T follicular helper cell (primary cell): ENCODE measurements at regions not wholly inside any gene's neighbourhood (a gene's known extent, or its start where the extent isn't known, plus 50 kb on each side); places are given as distances from the start of the nearest gene placed in this dataset.
"Not testable (repeated sequence)": the region's sequence is repeated elsewhere in the genome, so short reads cannot be mapped to it uniquely, and the experiment has no call there.

Source experiments
- DNase-seq: peaks from one replicate; pipeline ENCODE4 v3.0.0-alpha.2; 2020; ENCODE audit warnings: low read depth

DNA sequence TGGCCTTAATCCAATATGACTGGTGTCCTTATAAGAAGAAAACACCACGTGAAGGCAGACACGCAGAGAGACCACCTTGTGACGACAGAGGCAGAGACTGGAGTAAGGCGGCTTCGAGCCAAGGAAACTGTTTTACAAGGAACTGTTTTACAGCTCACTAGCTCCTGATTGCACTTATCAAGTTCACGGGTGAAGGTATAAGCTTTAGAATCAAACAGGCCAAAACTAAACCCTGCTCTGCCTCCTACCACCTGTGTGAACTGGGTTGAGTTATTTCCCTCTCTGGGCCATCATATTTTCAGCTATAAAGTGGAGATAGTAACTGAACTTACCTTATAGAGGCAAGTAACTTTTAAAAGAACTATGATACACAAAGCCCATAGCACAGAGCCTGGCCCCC is 166.9 kb upstream of the NFIA start:
- DNase-seq = no peak

DNA sequence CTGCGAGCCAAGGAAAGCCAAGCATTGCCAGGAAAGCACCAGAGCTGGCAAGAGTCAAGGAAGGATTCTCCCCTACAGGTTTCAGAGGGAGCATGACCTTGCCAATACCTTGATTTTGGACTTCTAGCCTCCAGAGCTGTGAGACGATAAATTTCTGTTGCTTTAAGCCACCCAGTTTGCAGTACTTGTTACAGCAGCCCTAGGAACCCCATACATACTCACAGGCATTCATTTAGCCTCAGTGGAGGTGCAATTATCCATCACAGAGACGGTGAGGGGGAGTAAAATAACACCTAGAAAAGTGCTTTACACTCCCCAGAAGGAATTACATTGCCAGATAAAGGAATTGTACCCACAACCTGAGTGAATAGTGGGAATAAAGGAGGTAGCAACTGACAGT is 167.4 kb upstream of the NFIA start:
- no peak for DNase-seq

DNA sequence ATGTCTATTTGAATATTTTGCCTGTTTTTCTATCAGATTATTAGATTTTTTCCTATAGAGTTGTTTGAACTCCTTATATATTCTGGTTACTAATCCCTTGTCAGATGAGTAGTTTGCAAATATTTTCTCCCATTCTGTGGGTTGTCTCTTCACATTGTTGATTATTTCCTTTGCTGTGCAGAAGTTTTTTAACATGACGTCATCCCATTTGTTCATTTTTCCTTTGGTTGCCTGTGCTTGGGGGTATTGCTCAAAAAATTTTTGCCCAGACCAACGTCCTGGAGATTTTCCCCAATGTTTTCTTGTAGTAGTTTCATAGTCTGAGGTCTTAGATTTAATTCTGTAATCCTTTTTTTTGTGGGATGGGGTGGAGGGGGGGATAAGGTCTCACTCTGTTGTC is 168.7 kb upstream of the NFIA start:
- DNase-seq = not testable (repeated sequence)

DNA sequence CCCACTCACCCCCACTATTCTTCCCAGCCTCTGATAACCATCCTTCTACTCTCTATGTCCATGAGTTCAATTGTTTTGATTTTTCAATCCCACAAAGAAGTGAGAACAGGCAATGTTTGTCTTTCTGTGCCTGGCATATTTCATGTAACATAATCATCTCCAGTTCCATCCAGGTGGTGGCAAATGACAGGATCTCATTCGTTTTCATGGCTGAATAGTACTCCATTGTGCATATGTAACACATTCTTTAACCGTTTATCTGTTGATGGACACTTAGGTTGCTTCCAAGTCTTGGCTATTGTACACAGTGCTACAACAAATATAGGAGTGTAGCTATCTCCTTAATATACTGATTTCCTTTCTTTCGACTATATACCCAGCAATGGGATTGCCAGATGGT is 169.3 kb upstream of the NFIA start:
- DNase-seq = no peak

DNA sequence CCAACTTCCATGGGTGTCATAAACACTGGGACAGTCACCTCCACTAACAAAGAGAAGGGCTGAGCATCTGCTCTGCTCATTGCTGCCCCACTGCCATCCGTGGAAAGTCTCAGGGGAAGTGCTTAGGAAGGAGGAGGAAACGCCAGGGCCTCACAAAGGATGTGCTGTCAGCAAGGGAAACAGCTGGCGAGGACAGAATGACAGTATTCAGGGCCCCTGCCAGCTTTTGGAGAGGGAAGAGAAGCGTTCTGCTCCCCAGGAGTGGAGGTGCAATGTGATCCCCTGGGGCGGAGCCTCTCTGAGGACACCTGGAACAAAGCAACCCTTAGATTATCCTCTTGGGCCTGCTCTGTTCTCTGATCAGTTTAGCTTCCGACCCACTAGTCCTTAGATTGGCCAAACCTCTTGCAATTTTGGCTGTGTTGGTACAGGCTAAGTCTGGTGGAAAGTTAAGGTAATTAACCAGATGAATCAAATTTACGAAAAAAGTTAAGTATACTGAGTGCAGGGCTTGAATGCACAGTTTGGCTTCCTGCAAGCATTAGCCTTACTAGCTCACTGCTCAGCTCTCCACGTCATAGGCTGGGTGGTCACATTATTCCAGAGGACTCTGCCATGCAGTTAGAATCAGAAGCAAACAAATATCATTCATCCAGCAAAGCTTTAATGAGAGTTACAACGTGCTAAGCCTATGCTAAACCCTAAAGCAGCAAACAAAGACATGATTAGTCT is 170.2 kb upstream of the NFIA start:
- DNase-seq = no peak

DNA sequence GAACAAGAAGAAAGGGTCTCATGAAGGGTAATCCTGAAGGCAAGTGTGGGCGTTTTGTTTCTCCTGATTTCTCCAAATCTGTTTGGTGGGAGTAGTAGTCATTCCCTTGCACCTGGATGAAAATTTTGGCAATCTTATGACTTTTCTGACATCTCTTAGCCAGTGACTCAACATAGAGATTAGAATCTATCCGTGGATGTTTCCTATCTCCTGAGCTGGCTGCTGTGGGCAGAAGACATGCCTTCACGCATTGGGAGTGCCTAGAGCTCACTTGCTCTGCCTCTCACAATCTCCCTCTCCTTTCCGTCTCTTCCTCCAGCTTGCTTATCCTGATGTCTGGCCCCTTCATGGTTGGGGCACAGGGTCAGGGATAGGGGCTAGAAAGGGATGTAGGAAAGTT is 174.2 kb upstream of the NFIA start:
- DNase-seq = no peak

DNA sequence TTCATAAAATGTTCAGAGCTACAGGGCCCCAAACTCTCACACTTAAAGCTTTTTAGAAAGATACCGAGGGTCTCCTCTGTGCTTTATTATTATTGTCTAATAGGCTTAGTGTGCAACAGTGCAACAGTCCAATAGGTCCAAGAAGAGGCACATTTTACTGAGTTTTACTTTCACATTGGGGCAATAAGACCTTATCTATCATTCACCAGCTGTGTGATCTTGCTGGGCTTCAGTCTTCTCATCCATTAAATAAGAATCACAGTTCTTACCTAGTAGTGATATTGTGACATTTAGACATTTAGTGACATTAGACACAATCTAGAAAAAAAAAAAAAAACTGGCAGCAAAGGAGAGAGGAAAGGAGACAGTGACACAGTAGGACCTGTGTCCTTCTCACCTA is 175.8 kb upstream of the NFIA start:
- DNase-seq = no peak

DNA sequence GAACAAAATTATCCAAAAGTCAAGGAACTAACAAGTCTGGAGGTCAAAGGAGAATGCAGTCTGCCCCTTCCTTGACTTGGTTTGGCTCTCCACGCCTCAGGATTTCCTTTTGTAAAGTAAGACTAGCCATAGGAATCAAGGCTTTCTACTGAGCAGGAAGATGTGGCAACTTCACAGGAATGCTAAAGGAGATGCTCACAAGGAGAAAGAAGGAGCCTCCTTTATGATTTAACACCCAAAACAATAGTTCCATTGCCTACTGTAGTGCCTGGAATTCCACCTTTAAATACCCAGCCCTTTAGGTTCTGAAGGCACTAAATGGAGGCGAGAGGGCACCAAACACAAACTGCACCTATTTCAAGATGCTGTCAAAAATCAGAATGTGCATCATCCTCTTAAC is 176.3 kb upstream of the NFIA start:
- no peak for DNase-seq

DNA sequence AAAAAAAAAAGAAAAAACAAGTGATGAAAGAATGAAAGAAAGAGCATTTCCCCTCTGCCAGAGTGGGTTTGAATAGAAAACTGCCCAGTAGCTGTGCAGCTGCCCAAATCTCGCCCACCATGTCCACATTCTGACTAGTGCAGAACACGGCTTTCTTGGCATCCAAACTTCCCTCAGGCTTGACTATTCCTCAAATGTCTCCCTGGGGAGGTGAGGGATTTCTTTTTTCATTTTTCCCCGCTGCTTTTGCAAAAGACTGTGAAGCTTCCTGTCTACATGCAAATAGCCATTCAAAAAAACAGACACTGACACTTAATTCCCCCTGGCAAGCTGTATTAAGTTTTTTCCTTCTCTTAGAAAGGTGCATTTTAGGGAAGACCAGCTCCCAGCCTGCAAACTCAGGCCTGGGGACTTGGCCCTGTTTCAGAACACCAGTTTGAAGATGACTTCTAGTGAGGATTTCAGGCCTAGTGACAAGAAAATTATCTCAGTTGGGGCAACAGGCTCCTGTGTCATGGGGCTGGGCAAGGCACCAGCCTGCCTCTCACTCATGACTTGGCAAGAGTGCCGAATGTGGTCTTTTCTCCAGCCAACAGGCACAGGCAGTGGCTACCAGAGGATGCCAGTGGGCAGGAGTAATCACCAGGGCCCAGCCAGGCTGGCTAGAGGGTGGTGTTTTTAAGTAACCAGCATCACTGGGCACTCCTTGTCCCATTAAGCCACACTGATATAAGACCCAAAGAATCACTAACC is 178.1 kb upstream of the NFIA start:
- no peak for DNase-seq

DNA sequence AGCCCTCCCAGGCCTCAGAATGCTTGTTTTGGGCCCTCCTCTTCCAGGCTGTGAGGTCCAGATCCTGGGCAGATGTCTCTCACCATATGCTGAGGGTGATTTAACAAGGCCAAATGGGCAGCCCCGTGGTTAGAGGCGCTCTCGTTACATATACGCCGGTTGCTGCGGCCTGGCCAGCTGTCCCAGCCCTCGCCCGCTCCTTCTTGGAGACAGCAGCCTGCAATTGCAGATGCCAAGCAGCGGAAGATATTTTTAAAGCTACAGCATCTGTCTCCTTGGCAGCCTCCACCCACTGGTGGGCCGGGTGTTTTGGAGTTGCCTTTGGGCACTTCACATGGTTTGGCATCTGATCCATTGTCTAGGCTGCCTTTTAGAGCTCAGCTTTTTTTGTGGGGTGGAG is 178.8 kb upstream of the NFIA start:
- DNase-seq = no peak

DNA sequence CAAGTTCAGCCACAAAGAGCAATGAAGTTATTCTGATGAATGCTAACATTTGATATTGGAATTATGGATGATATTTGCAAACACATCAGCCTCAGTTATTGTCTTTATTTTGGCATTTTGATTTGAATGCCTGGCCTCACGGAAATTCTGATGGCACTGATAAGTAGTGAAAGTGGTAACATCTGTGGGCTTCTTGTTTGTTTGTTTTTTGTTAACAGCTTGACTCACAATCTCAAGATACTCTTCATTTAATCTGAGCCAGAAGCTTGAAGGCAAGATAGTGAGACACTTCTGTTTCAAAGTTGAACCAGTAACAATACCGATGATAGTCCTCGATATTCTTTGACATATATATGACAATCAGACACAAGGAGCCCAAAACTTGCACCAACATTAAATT is 182.9 kb upstream of the NFIA start:
- DNase-seq = no peak

DNA sequence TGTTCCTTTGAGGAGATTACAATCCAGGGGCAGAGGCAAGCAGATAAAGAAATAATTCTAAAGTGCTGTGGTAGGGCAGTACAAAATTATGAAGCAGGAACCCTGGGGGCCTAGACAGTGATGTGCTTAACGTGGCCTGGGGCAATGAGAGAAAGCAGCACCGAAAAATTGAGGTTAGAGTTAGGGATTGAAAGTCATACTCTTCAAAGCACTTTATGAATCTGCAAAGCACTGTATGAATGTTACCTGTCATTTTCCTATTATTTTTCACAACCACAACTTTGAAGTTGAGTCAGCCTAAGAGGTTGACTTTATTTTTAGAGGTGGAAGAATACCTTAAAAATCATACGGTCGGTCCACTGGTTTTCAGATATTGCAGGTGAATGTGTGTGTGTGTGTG is 183.4 kb upstream of the NFIA start:
- no peak for DNase-seq

DNA sequence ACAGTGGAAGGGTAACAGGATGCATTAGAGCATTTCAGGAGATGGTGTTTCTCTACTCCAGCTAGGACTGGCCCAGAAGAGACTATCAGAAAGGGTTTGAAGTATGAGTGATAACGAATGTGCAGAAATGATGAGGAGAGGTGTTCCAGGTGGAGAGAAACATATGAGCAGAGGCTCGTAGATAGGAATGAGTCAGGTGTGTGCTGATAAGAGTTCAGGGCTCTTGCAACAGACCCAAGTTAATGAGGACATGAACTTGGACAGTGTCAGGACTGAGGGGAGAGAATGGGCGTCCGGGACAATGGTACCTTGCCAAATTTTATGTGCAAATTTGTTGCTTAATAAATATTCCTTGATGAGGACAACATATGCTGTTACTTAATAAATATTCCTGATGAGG is 183.9 kb upstream of the NFIA start:
- DNase-seq = no peak

DNA sequence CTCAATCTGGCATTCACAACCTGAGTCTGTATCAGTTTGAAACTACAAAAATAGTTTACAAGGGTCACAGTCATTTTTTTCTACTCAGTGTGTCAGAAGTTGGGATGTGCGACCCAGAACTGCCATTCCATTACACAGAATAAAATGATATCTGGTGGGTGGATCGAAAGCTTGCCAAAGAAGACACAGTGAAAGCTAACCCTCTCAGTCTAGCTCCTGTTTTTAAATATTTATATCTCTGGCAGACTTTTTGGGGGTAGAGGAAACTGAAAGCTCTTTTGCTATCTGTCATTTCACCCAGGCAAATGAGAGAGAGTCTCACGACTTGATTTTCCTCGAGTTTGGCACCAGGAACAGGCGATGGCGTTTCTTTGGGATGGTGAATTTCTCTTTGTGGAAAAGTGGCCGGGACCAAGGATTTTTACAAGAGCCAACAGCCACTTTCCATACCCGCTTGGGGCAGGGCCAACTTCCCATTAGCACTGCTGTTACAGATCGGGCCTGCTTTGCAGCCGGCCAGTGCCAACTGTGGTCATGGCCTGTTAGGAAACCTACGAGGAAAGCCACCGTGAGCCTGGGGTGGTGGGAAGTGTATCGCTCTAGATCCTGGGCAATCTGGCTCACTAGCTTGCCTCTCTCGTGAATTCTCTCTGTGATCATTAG is 185.5 kb upstream of the NFIA start:
- DNase-seq = no peak

DNA sequence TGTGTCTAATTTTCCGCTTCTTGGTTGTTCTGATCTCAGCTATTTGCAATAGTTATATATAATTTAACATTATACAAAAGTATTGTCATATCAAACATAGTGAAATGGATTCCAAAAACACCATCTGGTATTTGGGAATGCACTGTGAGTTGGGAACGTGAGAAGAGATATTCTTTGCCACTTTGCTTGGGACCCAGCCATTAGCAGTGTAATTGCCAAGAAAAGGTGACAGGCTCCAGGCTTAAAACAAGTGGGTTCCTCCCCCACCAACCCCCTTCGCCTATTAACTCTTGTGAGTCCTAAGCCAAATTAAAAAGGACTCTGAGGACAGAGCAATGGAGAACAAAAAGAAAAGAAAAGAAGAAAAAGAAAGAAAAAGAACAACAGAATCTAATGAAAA is 186.7 kb upstream of the NFIA start:
- DNase-seq = no peak

DNA sequence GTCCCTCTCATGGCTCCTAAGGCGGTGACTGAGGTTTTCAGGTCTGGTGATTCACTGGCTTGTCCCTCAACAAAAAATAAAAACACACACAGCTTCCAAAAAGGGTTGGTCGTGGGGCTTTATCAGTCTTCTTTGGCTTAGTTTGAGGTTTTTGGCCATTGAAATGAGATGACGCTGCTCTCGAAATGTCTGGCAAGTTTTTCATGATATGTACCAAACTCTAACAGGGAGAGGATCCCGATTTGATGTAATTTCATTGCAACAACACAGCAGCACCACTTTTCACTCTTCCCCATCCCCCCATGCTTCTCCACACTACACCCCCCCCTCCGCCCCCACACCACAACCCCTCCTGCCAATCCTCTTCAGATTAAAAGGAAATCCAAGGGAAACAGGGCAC is 187.1 kb upstream of the NFIA start:
- DNase-seq = no peak

DNA sequence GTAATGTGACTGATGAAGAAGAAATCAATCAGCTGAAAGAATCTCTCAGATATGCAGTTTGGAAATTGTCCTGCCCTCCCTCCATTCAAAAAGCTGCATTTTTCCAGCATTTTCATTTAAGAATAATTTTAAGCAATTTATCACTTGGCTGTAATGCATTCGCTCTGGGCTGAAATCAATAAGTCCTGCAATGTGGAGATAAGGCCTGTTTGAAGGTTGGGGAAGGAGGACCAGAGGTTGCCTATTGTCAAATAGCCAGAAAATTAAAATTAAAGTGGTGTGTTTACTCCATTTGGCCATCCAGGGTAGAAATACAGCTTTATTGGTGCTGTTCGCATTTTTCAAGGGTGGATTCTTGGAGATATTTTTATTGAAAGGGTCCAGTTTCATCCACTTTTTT is 187.6 kb upstream of the NFIA start:
- no peak for DNase-seq

DNA sequence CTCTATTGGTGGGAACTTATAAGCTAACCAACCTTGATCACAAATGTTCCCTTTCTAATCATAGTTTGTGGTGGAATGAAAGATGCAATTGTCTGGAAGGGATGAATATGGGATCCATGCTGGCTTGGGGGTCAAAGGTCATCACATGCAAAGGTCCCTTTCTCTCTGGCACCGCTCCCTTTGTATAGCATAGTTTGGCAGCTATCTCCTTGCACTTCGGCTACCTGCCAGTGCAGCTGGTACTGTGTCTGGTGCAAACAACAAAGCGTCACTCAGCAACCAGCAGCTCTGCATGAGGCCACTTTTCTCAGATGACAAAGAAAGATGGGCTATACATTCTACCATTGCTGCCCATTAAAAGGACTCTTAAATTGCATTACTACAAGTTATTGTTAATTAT is 188.2 kb upstream of the NFIA start:
- no peak for DNase-seq

DNA sequence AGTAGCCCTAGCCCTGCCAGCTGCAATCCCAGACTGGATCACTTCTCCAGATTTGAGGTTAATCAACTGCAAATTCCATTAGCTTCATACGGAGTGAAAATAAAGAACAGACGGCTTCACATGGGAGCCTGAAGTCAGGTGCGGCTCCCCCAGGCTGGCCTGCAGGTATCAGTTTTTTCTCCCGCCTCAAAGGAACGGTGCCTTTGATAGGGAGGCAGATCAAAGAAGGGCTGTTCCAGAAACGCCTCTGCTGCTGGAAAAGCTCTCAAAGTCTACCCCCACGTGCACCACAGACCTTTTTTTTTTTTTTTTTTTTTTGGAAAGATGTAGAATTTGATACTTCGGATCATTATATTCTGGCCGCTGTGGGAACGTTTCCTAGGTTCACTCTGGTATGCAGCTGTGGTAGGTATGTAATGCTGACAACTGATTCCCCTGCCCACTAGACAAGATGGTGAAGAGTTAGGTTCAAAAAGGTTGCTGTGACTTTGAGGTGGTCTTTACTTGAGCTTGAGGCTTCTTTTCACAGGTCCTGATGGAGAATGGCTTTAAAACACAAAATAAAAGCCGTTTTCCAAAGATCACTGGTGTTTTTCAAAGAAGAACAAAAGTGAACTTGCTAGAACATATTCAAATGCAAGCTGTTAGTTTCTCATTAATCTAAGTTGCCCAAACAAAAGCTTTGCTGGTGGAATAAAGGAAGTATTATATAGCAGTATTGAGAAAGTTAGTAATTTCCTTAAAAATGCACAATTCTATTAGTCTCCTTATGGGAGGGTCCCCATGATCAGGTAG is 189.0 kb upstream of the NFIA start:
- no peak for DNase-seq

DNA sequence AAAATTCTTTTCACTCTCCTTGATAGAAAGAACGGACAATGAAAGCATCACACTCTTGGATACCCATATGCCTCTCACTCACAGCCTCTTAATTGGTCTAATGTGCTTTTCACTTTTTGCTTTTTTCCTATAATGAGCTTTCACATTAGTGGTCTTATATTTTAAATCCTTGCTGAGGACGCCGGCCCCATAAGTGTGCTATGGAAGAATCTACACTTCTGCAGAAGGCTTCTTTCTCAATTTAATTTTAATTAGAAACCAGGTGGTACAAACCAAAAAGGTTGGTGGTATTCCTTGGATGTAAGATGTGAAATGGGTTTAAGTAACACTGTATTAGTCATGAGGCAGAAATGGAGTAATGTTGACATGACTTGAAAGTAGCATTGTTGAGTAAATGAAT is 190.6 kb upstream of the NFIA start:
- no peak for DNase-seq

DNA sequence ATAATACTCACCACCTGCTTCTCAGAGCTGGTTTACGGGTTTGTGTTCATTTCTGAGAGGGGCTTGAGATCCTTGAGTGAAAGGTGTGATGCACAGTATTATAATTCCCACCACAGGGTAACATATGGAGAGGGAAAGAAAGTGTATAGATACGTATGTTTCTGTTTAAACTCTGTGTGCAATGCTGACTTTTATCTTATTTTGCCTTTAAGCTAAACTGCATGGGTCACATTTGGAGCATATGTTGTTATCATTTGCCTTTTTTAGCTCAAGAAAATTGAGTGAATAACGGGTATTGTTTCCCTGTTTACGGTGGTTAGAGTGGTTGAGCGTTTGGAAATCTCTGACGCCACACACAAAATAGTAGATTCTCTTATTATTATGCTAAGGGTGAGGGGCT is 191.1 kb upstream of the NFIA start:
- no peak for DNase-seq

DNA sequence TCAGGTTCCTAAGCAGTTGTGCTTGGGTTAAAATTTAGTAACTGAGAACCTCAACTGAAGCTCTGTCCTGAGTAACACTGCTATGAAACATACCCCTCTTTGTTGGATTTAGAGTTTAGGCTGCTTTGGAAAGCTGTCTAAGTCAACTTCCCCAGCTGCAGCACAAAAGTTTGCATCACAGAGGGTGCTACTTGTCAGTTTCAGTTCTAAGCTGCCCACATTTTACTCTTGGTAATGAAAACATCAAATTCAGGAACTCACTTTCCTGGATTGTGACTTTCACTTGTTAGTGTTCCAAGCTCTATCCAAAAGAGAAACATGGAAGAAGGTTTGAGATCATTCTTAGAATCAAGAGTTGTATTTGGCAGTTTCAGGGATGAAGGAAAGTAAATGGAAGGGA is 191.7 kb upstream of the NFIA start:
- DNase-seq = no peak

DNA sequence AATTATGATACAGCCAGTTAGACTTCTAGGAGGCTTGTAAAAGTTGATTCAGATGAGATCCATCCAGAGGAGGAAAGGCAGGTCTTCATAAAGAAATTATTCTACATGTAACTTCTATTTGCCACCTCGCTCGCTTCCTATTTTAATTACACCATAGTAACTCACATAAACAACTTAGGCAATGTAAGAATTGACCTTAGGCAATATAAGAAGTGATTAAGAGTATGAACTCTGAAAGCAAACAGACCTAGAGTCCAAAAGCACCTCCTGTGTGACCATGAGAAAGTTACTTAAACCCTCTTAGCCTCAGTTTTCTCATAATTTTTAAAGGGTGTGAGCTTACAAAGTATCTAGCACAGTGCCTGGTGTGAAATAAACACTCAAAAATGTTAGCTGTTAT is 192.7 kb upstream of the NFIA start:
- no peak for DNase-seq
